HepG2 (cell line): ENCODE measurements at regions not wholly inside any gene's neighbourhood (a gene's known extent, or its start where the extent isn't known, plus 50 kb on each side); places are given as distances from the start of the nearest gene placed in this dataset.

Source experiments
- ATAC-seq: fragments of 200-7000 bp; cut with Tn5 transposase; 3 replicates; pipeline ENCODE4 v1.9.1; 2020; ENCODE audit warnings: mild to moderate bottlenecking, moderate library complexity
- BruUV-seq: library from RNA; stranded (reverse); fragments of 400-500 nt; replicated peaks from 2 replicates; lab custom pipeline; 2021; lab: Mats Ljungman, UMichigan
- CTCF ChIA-PET: fragments of 300-600 bp; formaldehyde crosslinking; extraction: SDS; loops from one replicate; lab custom pipeline; 2021; ENCODE audit warnings: low total read pairs, inconsistent platforms, low intra/inter-chr PET ratio; lab: Yijun Ruan, JAX
- POLR2A ChIA-PET: fragments of 350-600 bp; sonication (Branson Sonifier 250); formaldehyde crosslinking; loops from one replicate; lab custom pipeline; 2020; ENCODE audit warnings: antibody characterized with exemption, inconsistent platforms; lab: Yijun Ruan, JAX
- DNase-seq: peaks from one replicate; pipeline ENCODE4 v3.0.0-alpha.2; 2015; ENCODE audit warnings: low spot score
- FAIRE-seq: peaks from 3 replicates; lab custom pipeline; 2011; peaks lifted over from hg19 to GRCh38; lab: Jason Lieb, UNC
- H2AFZ ChIP-seq: one replicate; pipeline ENCODE4 v1.6.1; 2011; ENCODE audit warnings: low read length, inconsistent platforms
- H3K27ac ChIP-seq: fragments of 300-600 bp; 3 replicates; pipeline ENCODE4 v1.8.0; 2011; ENCODE audit warnings: mixed run types, mild to moderate bottlenecking, mixed read lengths, low read length, inconsistent platforms; ENCODE audit not compliant: insufficient read depth; ENCODE audit errors: extremely low read length
- H3K27me3 ChIP-seq, 2 experiments: fragments of 200-600 bp in 1 of 2; 2 replicates in 1 of 2; 3 replicates in 1 of 2; pipeline versions ENCODE4 v1.6.0 to v1.8.0; 2011; ENCODE audit warnings: low read length in 2 of 2, mild to moderate bottlenecking in 2 of 2, moderate library complexity in 2 of 2, inconsistent platforms in 1 of 2; ENCODE audit not compliant: insufficient read depth in 2 of 2, control insufficient read depth in 1 of 2
- H3K36me3 ChIP-seq, 2 experiments: fragments of 200-600 bp in 1 of 2; replicated peaks in 1 of 2; 2 replicates in 1 of 2; 3 replicates in 1 of 2; pipeline versions ENCODE4 v1.5.1 to v1.8.0; 2011; ENCODE audit warnings: low read length in 2 of 2, inconsistent platforms in 1 of 2; ENCODE audit not compliant: insufficient read depth in 2 of 2, control insufficient read depth in 1 of 2
- H3K4me1 ChIP-seq: 2 replicates; pipeline ENCODE4 v1.5.1; 2012; ENCODE audit warnings: low read length, inconsistent platforms; ENCODE audit not compliant: insufficient read depth
- H3K4me2 ChIP-seq: 2 replicates; pipeline ENCODE4 v1.6.0; 2011; ENCODE audit warnings: low read depth, low read length, inconsistent platforms
- H3K4me3 ChIP-seq, 3 experiments: fragments of 200-600 bp in 1 of 3; sonication (generic), shearing (Covaris generic) in 1 of 3; replicated peaks in 1 of 3; 2 replicates each; pipeline ENCODE4 v1.5.1; 2011 to 2016; ENCODE audit warnings: low read length in 3 of 3, inconsistent platforms in 2 of 3, low read depth in 2 of 3, mild to moderate bottlenecking in 2 of 3, control low read depth in 1 of 3, mixed read lengths in 1 of 3; ENCODE audit not compliant: insufficient read depth in 1 of 3
- H3K79me2 ChIP-seq: one replicate; pipeline ENCODE4 v1.6.1; 2011; ENCODE audit warnings: low read length, inconsistent platforms; ENCODE audit not compliant: insufficient read depth
- H3K9ac ChIP-seq: 2 replicates; pipeline ENCODE4 v1.6.0; 2011; ENCODE audit warnings: mild to moderate bottlenecking, low read depth, low read length, inconsistent platforms; ENCODE audit not compliant: insufficient read depth
- H3K9me3 ChIP-seq: 2 replicates; pipeline ENCODE4 v1.5.1; 2012; ENCODE audit warnings: mild to moderate bottlenecking, low read length
- H4K20me1 ChIP-seq: 2 replicates; pipeline ENCODE4 v1.6.0; 2011; ENCODE audit warnings: inconsistent platforms, mild to moderate bottlenecking, low read length, moderate library complexity; ENCODE audit not compliant: insufficient read depth
- CBX2 ChIP-seq, 2 experiments: fragments of 200-600 bp in 1 of 2; sonication (generic); formaldehyde crosslinking in 1 of 2; IDR thresholded peaks; 2 replicates each; pipeline versions ENCODE4 v1.7.0 to v1.8.1; 2018 to 2022; ENCODE audit warnings: low read depth in 2 of 2, low read length in 1 of 2, mild to moderate bottlenecking in 1 of 2, missing genetic modification reagents in 1 of 2
- EEA1 ChIP-seq: sonication (generic); formaldehyde crosslinking; IDR thresholded peaks from 2 replicates; pipeline ENCODE4 v1.5.1; 2020; ENCODE audit warnings: mild to moderate bottlenecking, missing genetic modification reagents, borderline replicate concordance
- FOXC1 ChIP-seq: sonication (generic); formaldehyde crosslinking; IDR thresholded peaks from 2 replicates; pipeline ENCODE4 v1.8.0; 2022; ENCODE audit warnings: mild to moderate bottlenecking, missing genetic modification reagents, borderline replicate concordance
- HNF4G ChIP-seq, 2 experiments: sonication (generic) in 1 of 2; formaldehyde crosslinking in 1 of 2; IDR thresholded peaks; 2 replicates each; pipeline versions ENCODE4 v1.4.0 to v1.6.1; 2011 to 2020; ENCODE audit warnings: borderline replicate concordance in 2 of 2, low read depth in 2 of 2, mild to moderate bottlenecking in 2 of 2, low read length in 1 of 2, missing genetic modification reagents in 1 of 2, moderate library complexity in 1 of 2
- KDM3A ChIP-seq: IDR thresholded peaks from 2 replicates; pipeline ENCODE4 v1.6.1; 2018; ENCODE audit warnings: low read depth, missing compliant biosample characterization
- MIER3 ChIP-seq: IDR thresholded peaks from 2 replicates; pipeline ENCODE4 v1.6.1; 2016; ENCODE audit warnings: missing compliant biosample characterization, borderline replicate concordance
- NR2F2 ChIP-seq: IDR thresholded peaks from 2 replicates; pipeline ENCODE4 v1.6.1; 2012; ENCODE audit warnings: low read depth, inconsistent platforms, borderline replicate concordance
- PAWR ChIP-seq: sonication (generic); formaldehyde crosslinking; IDR thresholded peaks from 2 replicates; pipeline ENCODE4 v1.4.0; 2020; ENCODE audit warnings: missing genetic modification reagents, mild to moderate bottlenecking, borderline replicate concordance
- SALL2 ChIP-seq: sonication (generic); formaldehyde crosslinking; IDR thresholded peaks from 2 replicates; pipeline ENCODE4 v1.8.1; 2023; ENCODE audit warnings: mild to moderate bottlenecking, missing genetic modification reagents, inconsistent platforms
- SKI ChIP-seq: fragments of 450-650 bp; IDR thresholded peaks from one replicate; pipeline ENCODE4 v1.6.1; 2018; ENCODE audit warnings: mild to moderate bottlenecking; ENCODE audit not compliant: partially characterized antibody
- THAP11 ChIP-seq: IDR thresholded peaks from 2 replicates; pipeline ENCODE4 v1.6.1; 2016; ENCODE audit warnings: missing biosample characterization, missing genetic modification reagents
- ZBTB3 ChIP-seq: sonication (generic); formaldehyde crosslinking; IDR thresholded peaks from 2 replicates; pipeline ENCODE4 v1.4.0; 2020; ENCODE audit warnings: low read depth, mild to moderate bottlenecking, moderate library complexity, missing genetic modification reagents, borderline replicate concordance
- ZBTB38 ChIP-seq: sonication (generic); formaldehyde crosslinking; IDR thresholded peaks from 2 replicates; pipeline ENCODE4 v1.5.1; 2020; ENCODE audit warnings: mild to moderate bottlenecking, missing genetic modification reagents
- ZNF337 ChIP-seq: sonication (generic); formaldehyde crosslinking; IDR thresholded peaks from 2 replicates; pipeline ENCODE4 v1.5.1; 2020; ENCODE audit warnings: missing genetic modification reagents, low read depth, mild to moderate bottlenecking, borderline replicate concordance
- ZNF367 ChIP-seq: sonication (generic); formaldehyde crosslinking; IDR thresholded peaks from 2 replicates; pipeline ENCODE4 v1.4.0; 2020; ENCODE audit warnings: missing genetic modification reagents, borderline replicate concordance
- ZNF549 ChIP-seq: sonication (generic); formaldehyde crosslinking; IDR thresholded peaks from 2 replicates; pipeline ENCODE4 v1.5.0; 2020; ENCODE audit warnings: missing genetic modification reagents
- ZNF644 ChIP-seq: IDR thresholded peaks from 2 replicates; pipeline ENCODE4 v1.6.1; 2016; ENCODE audit warnings: low read depth
- ZNF816 ChIP-seq: sonication (generic); formaldehyde crosslinking; IDR thresholded peaks from 2 replicates; pipeline ENCODE4 v1.8.0; 2022; ENCODE audit warnings: missing genetic modification reagents, mild to moderate bottlenecking, borderline replicate concordance
- WGBS: methylation state at CpG from one replicate; pipeline ENCODE4 v1.1.6; 2017; ENCODE audit warnings: low lambda C conversion rate; 5-methylcytosine and 5-hydroxymethylcytosine counted together
- in situ Hi-C: cut with HindIII; loops from 2 replicates; pipeline ENCODE4 v1.10.0; 2017; ENCODE audit warnings: low pct_unique_long_range_greater_than_20kb; ENCODE audit not compliant: extremely low pct_ligation_motif_present
- intact Hi-C: fragments of 100-400 bp; cut with micrococcal nuclease; formaldehyde crosslinking; loops from one replicate; pipeline ENCODE4 v1.10.0; 2022; ENCODE audit not compliant: unreplicated experiment
- TF ChIP-seq, protein P1 (sequence below): sonication (generic); formaldehyde crosslinking; IDR thresholded peaks from 2 replicates; pipeline ENCODE4 v1.5.1; 2020; ENCODE audit warnings: missing genetic modification reagents, mild to moderate bottlenecking, borderline replicate concordance
- TF ChIP-seq, protein P2 (sequence below): sonication (generic); formaldehyde crosslinking; IDR thresholded peaks from 2 replicates; pipeline ENCODE4 v1.5.0; 2020; ENCODE audit warnings: mild to moderate bottlenecking, missing genetic modification reagents, borderline replicate concordance

DNA sequence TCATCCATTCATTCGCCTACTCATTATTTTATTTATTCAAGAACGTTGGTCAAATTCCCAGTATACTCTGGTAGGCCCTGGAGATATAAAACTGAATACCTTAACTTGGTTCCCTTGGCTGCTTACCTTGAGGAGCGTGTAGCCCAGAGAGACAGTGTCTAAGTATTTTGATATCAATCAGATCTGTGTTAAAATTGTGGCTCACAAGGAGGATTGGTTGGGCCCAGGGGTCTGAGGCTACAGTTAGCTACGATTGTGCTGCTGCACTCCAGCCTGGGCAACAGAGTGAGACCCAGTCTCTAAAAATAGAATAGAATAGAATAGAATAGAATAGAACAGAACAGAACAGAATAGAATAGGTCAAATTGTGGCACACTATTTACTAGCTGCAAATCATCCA lies 438.4 kb downstream of the ADAMTS20 start (continued):
- TF ChIP-seq ZBTB38 (CRISPR knock-in tag): no peak

DNA sequence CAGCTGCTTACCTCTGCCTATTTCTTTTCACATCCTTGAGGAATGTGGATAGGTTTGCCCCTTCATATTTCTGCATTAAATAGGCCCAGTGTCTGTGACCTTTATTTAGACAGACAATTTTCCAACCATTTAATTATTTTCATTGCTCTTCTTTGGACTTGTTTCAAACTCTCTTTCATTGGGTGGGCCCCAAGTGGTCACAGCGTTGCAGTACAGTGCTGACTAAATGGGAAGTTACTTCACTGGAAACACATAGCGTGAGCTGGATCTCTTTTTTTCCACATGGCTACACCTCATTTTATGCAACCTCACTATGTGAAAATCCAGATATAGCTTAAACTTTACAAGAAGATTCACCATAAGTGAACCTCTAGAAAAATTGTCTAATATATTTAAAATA lies 438.9 kb downstream of the ADAMTS20 start:
- ATAC-seq (no peak), FAIRE-seq (no peak), DNase-seq (no peak)
- ChIA-PET CTCF (no interaction called here), POLR2A (no interaction called here)
- BruUV-seq: no TSS peak
- in situ Hi-C loops (no loop called here), intact Hi-C loops (no loop called here)
- no peaks in the 10 kb centered on the region for H3K27me3 ChIP-seq
- peaks cover 5% of the 10 kb centered on the region; the same call in 1 of the 2 replicates for H3K9me3 ChIP-seq
- H3K27ac ChIP-seq: no peak overlapping the region
- no peaks in the 10 kb centered on the region for H3K79me2 ChIP-seq
- no peak overlapping the region for H3K4me2 ChIP-seq
- no peak overlapping the region for H2AFZ ChIP-seq
- no peak overlapping the region for H3K9ac ChIP-seq
- H3K4me3 ChIP-seq: no peak overlapping the region
- 0% methylated on average over 2 of the region's 2 CpGs for WGBS
- no peaks in the 10 kb centered on the region for H3K36me3 ChIP-seq
- H4K20me1 ChIP-seq: no peaks in the 10 kb centered on the region
- H3K4me1 ChIP-seq: no peaks in the 10 kb centered on the region
- TF ChIP-seq, protein P1, sequence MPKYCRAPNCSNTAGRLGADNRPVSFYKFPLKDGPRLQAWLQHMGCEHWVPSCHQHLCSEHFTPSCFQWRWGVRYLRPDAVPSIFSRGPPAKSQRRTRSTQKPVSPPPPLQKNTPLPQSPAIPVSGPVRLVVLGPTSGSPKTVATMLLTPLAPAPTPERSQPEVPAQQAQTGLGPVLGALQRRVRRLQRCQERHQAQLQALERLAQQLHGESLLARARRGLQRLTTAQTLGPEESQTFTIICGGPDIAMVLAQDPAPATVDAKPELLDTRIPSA: no peak
- TF ChIP-seq KDM3A (CRISPR knock-in tag): no peak
- TF ChIP-seq CBX2 (IDR thresholded peaks at IDR 0.05; ENCODE audit: low read depth, low read length): no peak
- no peak for TF ChIP-seq CBX2 (CRISPR knock-in tag; IDR thresholded peaks at IDR 0.05; ENCODE audit: low read depth)
- TF ChIP-seq, protein P2, sequence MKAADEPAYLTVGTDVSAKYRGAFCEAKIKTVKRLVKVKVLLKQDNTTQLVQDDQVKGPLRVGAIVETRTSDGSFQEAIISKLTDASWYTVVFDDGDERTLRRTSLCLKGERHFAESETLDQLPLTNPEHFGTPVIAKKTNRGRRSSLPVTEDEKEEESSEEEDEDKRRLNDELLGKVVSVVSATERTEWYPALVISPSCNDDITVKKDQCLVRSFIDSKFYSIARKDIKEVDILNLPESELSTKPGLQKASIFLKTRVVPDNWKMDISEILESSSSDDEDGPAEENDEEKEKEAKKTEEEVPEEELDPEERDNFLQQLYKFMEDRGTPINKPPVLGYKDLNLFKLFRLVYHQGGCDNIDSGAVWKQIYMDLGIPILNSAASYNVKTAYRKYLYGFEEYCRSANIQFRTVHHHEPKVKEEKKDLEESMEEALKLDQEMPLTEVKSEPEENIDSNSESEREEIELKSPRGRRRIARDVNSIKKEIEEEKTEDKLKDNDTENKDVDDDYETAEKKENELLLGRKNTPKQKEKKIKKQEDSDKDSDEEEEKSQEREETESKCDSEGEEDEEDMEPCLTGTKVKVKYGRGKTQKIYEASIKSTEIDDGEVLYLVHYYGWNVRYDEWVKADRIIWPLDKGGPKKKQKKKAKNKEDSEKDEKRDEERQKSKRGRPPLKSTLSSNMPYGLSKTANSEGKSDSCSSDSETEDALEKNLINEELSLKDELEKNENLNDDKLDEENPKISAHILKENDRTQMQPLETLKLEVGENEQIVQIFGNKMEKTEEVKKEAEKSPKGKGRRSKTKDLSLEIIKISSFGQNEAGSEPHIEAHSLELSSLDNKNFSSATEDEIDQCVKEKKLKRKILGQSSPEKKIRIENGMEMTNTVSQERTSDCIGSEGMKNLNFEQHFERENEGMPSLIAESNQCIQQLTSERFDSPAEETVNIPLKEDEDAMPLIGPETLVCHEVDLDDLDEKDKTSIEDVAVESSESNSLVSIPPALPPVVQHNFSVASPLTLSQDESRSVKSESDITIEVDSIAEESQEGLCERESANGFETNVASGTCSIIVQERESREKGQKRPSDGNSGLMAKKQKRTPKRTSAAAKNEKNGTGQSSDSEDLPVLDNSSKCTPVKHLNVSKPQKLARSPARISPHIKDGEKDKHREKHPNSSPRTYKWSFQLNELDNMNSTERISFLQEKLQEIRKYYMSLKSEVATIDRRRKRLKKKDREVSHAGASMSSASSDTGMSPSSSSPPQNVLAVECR: no peak
- TF ChIP-seq ZNF337: no peak
- no peak for TF ChIP-seq ZBTB3 (CRISPR knock-in tag)
- TF ChIP-seq ZNF549: no peak
- no peak for TF ChIP-seq MIER3
- no peak for TF ChIP-seq SKI
- TF ChIP-seq THAP11 (CRISPR knock-in tag): no peak
- TF ChIP-seq EEA1 (CRISPR knock-in tag): no peak
- no peak for TF ChIP-seq FOXC1
- TF ChIP-seq PAWR (CRISPR knock-in tag): no peak
- TF ChIP-seq SALL2 (CRISPR knock-in tag): no peak
- no peak for TF ChIP-seq HNF4G (IDR thresholded peaks at IDR 0.05; ENCODE audit: borderline replicate concordance, low read depth, low read length)
- TF ChIP-seq HNF4G (CRISPR knock-in tag; IDR thresholded peaks at IDR 0.05; ENCODE audit: borderline replicate concordance, low read depth): no peak
- no peak for TF ChIP-seq NR2F2
- no peak for TF ChIP-seq ZNF816
- no peak for TF ChIP-seq ZNF644 (CRISPR knock-in tag)
- TF ChIP-seq ZNF367: no peak
